Activated CD8-positive, alpha-beta T cell treated with anti-CD3 and anti-CD28 coated beads for 36 hours (primary cell): ENCODE measurements at regions not wholly inside any gene's neighbourhood (a gene's known extent, or its start where the extent isn't known, plus 50 kb on each side); places are given as distances from the start of the nearest gene placed in this dataset.

Experiments
- ATAC-seq: fragments of 200-7000 bp; cut with Tn5 transposase; one replicate; pipeline ENCODE4 v1.10.0; 2021; ENCODE audit warnings: mild to moderate bottlenecking, moderate library complexity
- CTCF ChIA-PET: fragments of 350-600 bp; sonication (Branson Sonifier 250); formaldehyde crosslinking; loops from one replicate; lab custom pipeline; 2021; ENCODE audit warnings: antibody characterized with exemption; lab: Charles Lee
- POLR2A ChIA-PET: fragments of 350-600 bp; sonication (Branson Sonifier 250); formaldehyde crosslinking; loops from one replicate; lab custom pipeline; 2021; ENCODE audit warnings: antibody characterized with exemption; lab: Charles Lee
- DNase-seq: peaks from one replicate; pipeline ENCODE4 v3.0.0-alpha.2; 2020
- H3K27ac Mint-ChIP-seq: one replicate; pipeline ENCODE4 v1.8.0; 2021; ENCODE audit warnings: mild to moderate bottlenecking, mixed read lengths
- H3K27me3 Mint-ChIP-seq: one replicate; pipeline ENCODE4 v1.8.0; 2021; ENCODE audit warnings: mixed read lengths
- H3K36me3 Mint-ChIP-seq: one replicate; pipeline ENCODE4 v1.8.0; 2021; ENCODE audit warnings: low read depth, mixed read lengths
- H3K4me1 Mint-ChIP-seq: one replicate; pipeline ENCODE4 v1.8.0; 2021; ENCODE audit warnings: low read depth, mixed read lengths
- H3K4me3 Mint-ChIP-seq: one replicate; pipeline ENCODE4 v1.8.0; 2021; ENCODE audit warnings: mild to moderate bottlenecking, moderate library complexity, mixed read lengths
- H3K9me3 Mint-ChIP-seq: one replicate; pipeline ENCODE4 v1.8.0; 2021; ENCODE audit warnings: mixed read lengths
- intact Hi-C: fragments of 100-400 bp; cut with micrococcal nuclease; formaldehyde crosslinking; loops from one replicate; pipeline ENCODE4 v1.10.0; 2022
- TF ChIP-seq, protein P1 (sequence below): fragments of 200-600 bp; IDR thresholded peaks from one replicate; pipeline ENCODE4 v1.8.0; 2022; ENCODE audit warnings: antibody characterized with exemption, mild to moderate bottlenecking

DNA sequence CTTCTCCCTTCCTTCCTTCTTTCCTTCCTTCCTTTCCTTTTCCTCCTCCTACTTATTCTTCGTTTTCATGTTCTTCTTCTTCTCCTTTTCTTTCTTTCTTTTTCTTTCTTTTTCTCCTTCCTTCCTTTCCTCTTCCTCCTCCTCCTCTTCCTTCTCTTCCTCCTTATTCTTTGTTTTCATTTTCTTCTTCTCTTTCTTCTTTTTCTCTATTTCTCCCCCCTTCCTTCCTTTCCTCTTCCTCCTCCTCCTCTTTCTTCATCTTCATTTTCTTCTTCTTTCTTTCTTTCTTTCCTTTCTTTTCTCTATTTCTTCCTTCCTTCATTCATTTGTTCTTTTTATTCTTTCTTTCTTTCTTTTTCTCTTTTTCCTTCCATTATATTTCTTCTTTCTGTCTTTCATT lies 671.6 kb downstream of the IQCM start:
- CTCF ChIA-PET = no interaction called here
- no peak overlapping the region for H3K4me3 Mint-ChIP-seq
- no peak for DNase-seq
- intact Hi-C loops = no loop called here
- H3K27ac Mint-ChIP-seq = no peak overlapping the region
- H3K4me1 Mint-ChIP-seq = no peaks in the 10 kb centered on the region
- H3K27me3 Mint-ChIP-seq = peaks cover 7% of the 10 kb centered on the region
- POLR2A ChIA-PET = no interaction called here
- ATAC-seq = no peak
- H3K9me3 Mint-ChIP-seq = no peaks in the 10 kb centered on the region
- TF ChIP-seq, protein P1, sequence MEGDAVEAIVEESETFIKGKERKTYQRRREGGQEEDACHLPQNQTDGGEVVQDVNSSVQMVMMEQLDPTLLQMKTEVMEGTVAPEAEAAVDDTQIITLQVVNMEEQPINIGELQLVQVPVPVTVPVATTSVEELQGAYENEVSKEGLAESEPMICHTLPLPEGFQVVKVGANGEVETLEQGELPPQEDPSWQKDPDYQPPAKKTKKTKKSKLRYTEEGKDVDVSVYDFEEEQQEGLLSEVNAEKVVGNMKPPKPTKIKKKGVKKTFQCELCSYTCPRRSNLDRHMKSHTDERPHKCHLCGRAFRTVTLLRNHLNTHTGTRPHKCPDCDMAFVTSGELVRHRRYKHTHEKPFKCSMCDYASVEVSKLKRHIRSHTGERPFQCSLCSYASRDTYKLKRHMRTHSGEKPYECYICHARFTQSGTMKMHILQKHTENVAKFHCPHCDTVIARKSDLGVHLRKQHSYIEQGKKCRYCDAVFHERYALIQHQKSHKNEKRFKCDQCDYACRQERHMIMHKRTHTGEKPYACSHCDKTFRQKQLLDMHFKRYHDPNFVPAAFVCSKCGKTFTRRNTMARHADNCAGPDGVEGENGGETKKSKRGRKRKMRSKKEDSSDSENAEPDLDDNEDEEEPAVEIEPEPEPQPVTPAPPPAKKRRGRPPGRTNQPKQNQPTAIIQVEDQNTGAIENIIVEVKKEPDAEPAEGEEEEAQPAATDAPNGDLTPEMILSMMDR = no peak
- H3K36me3 Mint-ChIP-seq = no peaks in the 10 kb centered on the region

DNA sequence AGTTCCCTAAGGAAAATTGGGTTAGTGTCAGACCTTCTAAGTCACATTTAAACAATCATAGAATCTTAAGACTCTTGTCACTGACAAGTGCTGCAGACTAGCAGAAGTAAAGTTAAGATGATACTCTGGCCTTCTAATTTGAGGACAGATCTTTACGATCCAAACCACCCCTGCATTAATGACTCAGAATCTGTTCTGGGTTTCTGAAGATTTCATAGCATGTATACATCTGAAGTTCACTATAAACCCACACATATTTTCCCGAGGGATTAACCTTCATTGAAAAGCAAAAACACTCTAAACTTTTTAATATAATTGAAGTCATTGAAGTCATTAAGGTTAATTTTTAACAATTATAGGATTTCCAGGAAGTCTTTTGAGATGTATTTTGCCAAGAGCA lies 674.3 kb downstream of the IQCM start:
- H3K36me3 Mint-ChIP-seq = no peaks in the 10 kb centered on the region
- intact Hi-C loops = no loop called here
- ChIA-PET POLR2A (no interaction called here), CTCF (no interaction called here)
- no peak overlapping the region for H3K27ac Mint-ChIP-seq
- H3K9me3 Mint-ChIP-seq = no peaks in the 10 kb centered on the region
- H3K4me3 Mint-ChIP-seq = no peak overlapping the region
- H3K4me1 Mint-ChIP-seq = no peaks in the 10 kb centered on the region
- TF ChIP-seq, protein P1 = no peak
- peaks cover 7% of the 10 kb centered on the region for H3K27me3 Mint-ChIP-seq
- no peak for DNase-seq
- no peak for ATAC-seq

DNA sequence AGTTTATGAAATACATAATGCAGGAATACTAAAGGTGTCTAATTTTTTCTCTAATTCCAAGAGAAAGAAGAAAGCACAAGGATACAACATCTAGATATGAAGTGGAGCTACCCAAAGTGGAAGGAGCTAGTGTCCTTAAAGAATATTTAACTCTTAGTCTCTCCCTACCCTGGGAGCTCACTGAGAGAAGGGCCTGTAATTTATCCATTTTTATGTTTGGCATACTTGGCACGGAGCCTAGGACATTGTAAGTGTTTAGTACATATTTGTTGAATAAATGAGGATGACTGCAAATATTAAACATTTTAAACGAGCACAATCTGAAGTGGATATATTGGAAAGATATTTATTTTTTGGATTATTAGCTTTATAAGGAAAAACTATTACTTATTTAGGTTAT lies 674.8 kb downstream of the IQCM start:
- H3K4me3 Mint-ChIP-seq = no peak overlapping the region
- no peak for ATAC-seq
- no peaks in the 10 kb centered on the region for H3K9me3 Mint-ChIP-seq
- TF ChIP-seq, protein P1 = no peak
- H3K27me3 Mint-ChIP-seq = peaks cover 7% of the 10 kb centered on the region
- no peaks in the 10 kb centered on the region for H3K36me3 Mint-ChIP-seq
- CTCF ChIA-PET = no interaction called here
- intact Hi-C loops = no loop called here
- H3K27ac Mint-ChIP-seq = no peak overlapping the region
- H3K4me1 Mint-ChIP-seq = no peaks in the 10 kb centered on the region
- POLR2A ChIA-PET = no interaction called here
- no peak for DNase-seq

DNA sequence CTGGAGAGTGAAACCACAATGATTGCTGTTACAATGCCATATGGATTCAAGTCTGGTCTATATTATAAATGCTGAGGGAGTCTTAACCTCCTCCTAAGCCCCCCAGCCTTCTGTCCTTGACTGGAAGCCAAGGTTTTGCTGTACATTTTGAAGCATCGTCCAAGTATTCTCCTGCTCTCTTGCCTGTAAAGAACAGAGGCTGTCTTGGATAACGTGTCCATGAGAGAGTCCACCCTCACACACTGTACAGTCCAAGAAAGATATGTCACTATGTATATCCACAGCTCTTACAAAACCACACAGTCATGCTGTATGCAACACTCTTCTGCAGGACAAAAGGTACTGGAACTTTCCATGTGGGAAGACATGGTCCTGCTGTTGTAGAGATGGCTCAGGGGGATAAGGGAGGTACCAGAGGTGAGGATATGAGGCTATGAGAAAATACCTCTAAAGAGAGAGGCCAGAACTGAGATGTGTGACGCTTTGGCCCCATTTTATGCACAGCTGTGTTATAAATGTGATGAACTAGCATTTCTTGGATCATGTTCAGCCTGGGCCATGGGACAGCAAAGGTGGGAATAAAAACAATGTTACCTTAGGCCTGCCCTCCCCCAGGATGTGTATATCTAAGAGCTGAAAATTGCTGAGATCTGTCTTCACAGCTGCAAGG lies 678.6 kb downstream of the IQCM start:
- TF ChIP-seq, protein P1 = no peak
- no peak for ATAC-seq
- H3K27me3 Mint-ChIP-seq = peaks cover 2% of the 10 kb centered on the region
- H3K36me3 Mint-ChIP-seq = no peaks in the 10 kb centered on the region
- H3K9me3 Mint-ChIP-seq = peaks cover 2% of the 10 kb centered on the region
- H3K27ac Mint-ChIP-seq = no peak overlapping the region
- intact Hi-C loops = no loop called here
- ChIA-PET POLR2A (no interaction called here), CTCF (no interaction called here)
- no peak overlapping the region for H3K4me3 Mint-ChIP-seq
- no peak for DNase-seq
- no peaks in the 10 kb centered on the region for H3K4me1 Mint-ChIP-seq

DNA sequence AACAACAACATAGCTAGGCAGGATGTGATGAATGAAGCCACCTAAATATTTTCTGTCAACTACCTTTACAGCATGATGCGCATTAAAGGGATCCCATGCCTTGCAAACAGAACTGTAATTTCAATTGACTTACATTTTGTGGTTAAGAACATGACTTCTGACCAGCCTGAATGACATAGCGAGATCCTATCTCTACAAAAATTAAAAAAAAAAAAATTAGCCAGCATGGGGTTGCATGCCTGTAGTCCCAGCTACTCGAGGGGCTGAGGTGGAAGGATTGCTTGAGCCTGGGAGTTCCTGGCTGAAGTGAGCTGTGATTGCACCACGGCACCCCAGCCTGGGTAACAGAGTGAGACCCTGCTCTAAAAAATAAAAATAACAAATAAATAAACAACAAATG lies 680.6 kb downstream of the IQCM start:
- H3K4me3 Mint-ChIP-seq = no peak overlapping the region
- no peak for ATAC-seq
- H3K36me3 Mint-ChIP-seq = no peaks in the 10 kb centered on the region
- TF ChIP-seq, protein P1 = no peak
- ChIA-PET CTCF (no interaction called here), POLR2A (no interaction called here)
- no peak for DNase-seq
- no peaks in the 10 kb centered on the region for H3K4me1 Mint-ChIP-seq
- intact Hi-C loops = no loop called here
- H3K27ac Mint-ChIP-seq = no peak overlapping the region
- H3K27me3 Mint-ChIP-seq = peaks cover under 1% of the 10 kb centered on the region
- peaks cover 3% of the 10 kb centered on the region for H3K9me3 Mint-ChIP-seq
